KMS-11 (cell line): ENCODE measurements at regions not wholly inside any gene's neighbourhood (a gene's known extent, or its start where the extent isn't known, plus 50 kb on each side); places are given as distances from the start of the nearest gene placed in this dataset.

ENCODE experiments used
- H2AFZ ChIP-seq: fragments of 200-600 bp; sonication (generic); 2 replicates; pipeline ENCODE4 v1.6.1; 2016; ENCODE audit warnings: antibody characterized with exemption, mixed run types, low read depth
- H3K27ac ChIP-seq: fragments of 200-600 bp; sonication (generic); 2 replicates; pipeline ENCODE4 v1.6.1; 2016; ENCODE audit warnings: mild to moderate bottlenecking, mixed run types
- H3K27me3 ChIP-seq: fragments of 200-600 bp; sonication (generic); 2 replicates; pipeline ENCODE4 v1.6.1; 2017; ENCODE audit warnings: mild to moderate bottlenecking, low read depth, mixed run types, moderate library complexity; ENCODE audit not compliant: insufficient read depth
- H3K36me3 ChIP-seq: fragments of 200-600 bp; sonication (generic); 2 replicates; pipeline ENCODE4 v1.6.1; 2017; ENCODE audit warnings: mild to moderate bottlenecking, mixed run types; ENCODE audit not compliant: insufficient read depth
- H3K4me1 ChIP-seq: fragments of 200-600 bp; sonication (generic); 2 replicates; pipeline ENCODE4 v1.6.1; 2016; ENCODE audit warnings: mild to moderate bottlenecking, low read depth, mixed run types; ENCODE audit not compliant: poor library complexity, severe bottlenecking
- H3K4me2 ChIP-seq: fragments of 200-600 bp; sonication (generic); 2 replicates; pipeline ENCODE4 v1.7.0; 2016; ENCODE audit warnings: mild to moderate bottlenecking, mixed run types
- H3K4me3 ChIP-seq: fragments of 200-600 bp; sonication (generic); IDR thresholded peaks from 2 replicates; pipeline ENCODE4 v1.6.1; 2017; ENCODE audit warnings: low read depth, low read length, mixed read lengths; ENCODE audit not compliant: insufficient read depth
- H3K79me2 ChIP-seq: fragments of 200-600 bp; sonication (generic); 2 replicates; pipeline ENCODE4 v1.6.1; 2016; ENCODE audit warnings: low read depth, mixed run types; ENCODE audit not compliant: insufficient read depth
- H3K9ac ChIP-seq: fragments of 200-600 bp; sonication (generic); 2 replicates; pipeline ENCODE4 v1.6.1; 2016; ENCODE audit warnings: mild to moderate bottlenecking, mixed run types
- H4K20me1 ChIP-seq: fragments of 200-600 bp; sonication (generic); 2 replicates; pipeline ENCODE4 v1.6.1; 2016; ENCODE audit warnings: mild to moderate bottlenecking, mixed run types; ENCODE audit not compliant: insufficient read depth
- CTCF ChIP-seq: fragments of 200-600 bp; sonication (generic); conservative IDR thresholded peaks from 2 replicates; pipeline ENCODE4 v1.6.1; 2017; ENCODE audit warnings: low read depth, mild to moderate bottlenecking, antibody characterized with exemption, low read length, moderate library complexity, mixed read lengths

- Histone ChIP-seq H3K9ac (no peak overlapping the region), H3K4me3 (no peak overlapping the region), H3K4me1 (no peaks in the 10 kb centered on the region), H3K36me3 (no peaks in the 10 kb centered on the region), H3K27me3 (no peaks in the 10 kb centered on the region), H3K79me2 (no peaks in the 10 kb centered on the region), H3K4me2 (no peak overlapping the region), H3K27ac (no peak overlapping the region), H2AFZ (no peak overlapping the region), H4K20me1 (no peaks in the 10 kb centered on the region)
- no peak for TF ChIP-seq CTCF
These were observed 1483.0 kb downstream of the CDH8 start for GRCh38 chr16:60553090-60553757.

- no peak for TF ChIP-seq CTCF
- no peak overlapping the region for H3K4me2 ChIP-seq
- no peaks in the 10 kb centered on the region for H4K20me1 ChIP-seq
- no peak overlapping the region for H3K27ac ChIP-seq
- no peak overlapping the region for H3K4me3 ChIP-seq
- H3K79me2 ChIP-seq: no peaks in the 10 kb centered on the region
- H3K36me3 ChIP-seq: no peaks in the 10 kb centered on the region
- H3K9ac ChIP-seq: no peak overlapping the region
- no peaks in the 10 kb centered on the region for H3K4me1 ChIP-seq
- no peak overlapping the region for H2AFZ ChIP-seq
- no peaks in the 10 kb centered on the region for H3K27me3 ChIP-seq
These were observed 1494.7 kb downstream of the CDH8 start for GRCh38 chr16:60541535-60541934.

- Histone ChIP-seq H3K27me3 (no peaks in the 10 kb centered on the region), H3K79me2 (no peaks in the 10 kb centered on the region), H3K4me1 (no peaks in the 10 kb centered on the region), H3K4me3 (no peak overlapping the region), H3K36me3 (no peaks in the 10 kb centered on the region), H4K20me1 (no peaks in the 10 kb centered on the region), H2AFZ (no peak overlapping the region), H3K4me2 (no peak overlapping the region), H3K27ac (no peak overlapping the region), H3K9ac (no peak overlapping the region)
- no peak for TF ChIP-seq CTCF
These were observed 1525.3 kb downstream of the CDH8 start for GRCh38 chr16:60510941-60511340.

GRCh38 chr16:60510208-60510607, 1526.0 kb downstream of the CDH8 start:
- H4K20me1 ChIP-seq: no peaks in the 10 kb centered on the region
- H3K4me2 ChIP-seq: no peak overlapping the region
- TF ChIP-seq CTCF: no peak
- H3K27me3 ChIP-seq: no peaks in the 10 kb centered on the region
- H3K27ac ChIP-seq: no peak overlapping the region
- no peaks in the 10 kb centered on the region for H3K79me2 ChIP-seq
- no peaks in the 10 kb centered on the region for H3K4me1 ChIP-seq
- no peak overlapping the region for H3K4me3 ChIP-seq
- no peaks in the 10 kb centered on the region for H3K36me3 ChIP-seq
- no peak overlapping the region for H3K9ac ChIP-seq
- H2AFZ ChIP-seq: no peak overlapping the region
